ENCODE measurements at regions not wholly inside any gene's neighbourhood (a gene's known extent, or its start where the extent isn't known, plus 50 kb on each side); places are given as distances from the start of the nearest gene placed in this dataset.

- no peaks in the 10 kb centered on the region for H3K36me3 ChIP-seq (ENCODE audit: control insufficient read depth in 1 of 2, insufficient read depth in 2 of 2, low read depth in 1 of 2, low read length in 2 of 2)
- no peak for DNase-seq
- no peak overlapping the region for H2BK12ac ChIP-seq (ENCODE audit: low read length in 2 of 2)
- H4K8ac ChIP-seq (ENCODE audit: low read length) = no peak overlapping the region
- peaks cover 4% of the 10 kb centered on the region for H3K4me1 ChIP-seq (ENCODE audit: control insufficient read depth, insufficient read depth, low read depth, low read length)
- H3K9me3 ChIP-seq (ENCODE audit: control insufficient read depth, low read length) = no peaks in the 10 kb centered on the region
- H3K23ac ChIP-seq (ENCODE audit: low read length in 2 of 2) = no peak overlapping the region
- no peak overlapping the region for H3K4me3 ChIP-seq (ENCODE audit: insufficient read depth in 1 of 2, low read depth in 1 of 2, low read length in 2 of 2)
- no peak overlapping the region for H3K4me2 ChIP-seq (ENCODE audit: low read length, poor library complexity, severe bottlenecking)
- H2AK5ac ChIP-seq (ENCODE audit: low read length, severe bottlenecking) = no peak overlapping the region
- H3K79me1 ChIP-seq (replicated peaks; ENCODE audit: low read length, poor library complexity, severe bottlenecking) = no peaks in the 10 kb centered on the region
- no peak overlapping the region for H2BK15ac ChIP-seq (ENCODE audit: low read depth, poor library complexity, severe bottlenecking)
- H3K4ac ChIP-seq (ENCODE audit: low read depth in 1 of 2, low read length in 2 of 2) = no peak overlapping the region
- peaks cover 0 to 36% of the 10 kb centered on the region in 2 experiments for H3K27me3 ChIP-seq (ENCODE audit: control insufficient read depth in 1 of 2, insufficient read depth in 1 of 2, low read length in 2 of 2)
- H2BK120ac ChIP-seq (ENCODE audit: low read depth, low read length) = no peak overlapping the region
- no peak overlapping the region for H3K9ac ChIP-seq (ENCODE audit: low read length)
- H2BK5ac ChIP-seq (ENCODE audit: low read depth, low read length, poor library complexity, severe bottlenecking) = no peak overlapping the region
- no peak overlapping the region for H3K14ac ChIP-seq (ENCODE audit: low read length in 2 of 2)
- H4K91ac ChIP-seq (ENCODE audit: low read length) = no peak overlapping the region
- H2AFZ ChIP-seq (ENCODE audit: low read depth, low read length) = no peak overlapping the region
- H3K18ac ChIP-seq (ENCODE audit: low read depth in 1 of 2, low read length in 2 of 2) = no peak overlapping the region
- H3K27ac ChIP-seq (ENCODE audit: low read length, poor library complexity, severe bottlenecking) = no peak overlapping the region
- WGBS = 88% methylated on average over 13 of the region's 13 CpGs
Observed at GRCh38 chr2:72032481-72033041, 115.1 kb downstream of the CYP26B1 start.

GRCh38 chr2:72031346-72032110 lies 116.1 kb downstream of the CYP26B1 start:
- no peak overlapping the region for H2AK5ac ChIP-seq (ENCODE audit: low read length, severe bottlenecking)
- H3K4ac ChIP-seq (ENCODE audit: low read depth in 1 of 2, low read length in 2 of 2) = no peak overlapping the region
- no peak overlapping the region for H2BK120ac ChIP-seq (ENCODE audit: low read depth, low read length)
- no peak overlapping the region for H2BK5ac ChIP-seq (ENCODE audit: low read depth, low read length, poor library complexity, severe bottlenecking)
- peaks cover 0 to 36% of the 10 kb centered on the region in 2 experiments for H3K27me3 ChIP-seq (ENCODE audit: control insufficient read depth in 1 of 2, insufficient read depth in 1 of 2, low read length in 2 of 2)
- no peak overlapping the region for H3K27ac ChIP-seq (ENCODE audit: low read length, poor library complexity, severe bottlenecking)
- no peak overlapping the region for H2BK15ac ChIP-seq (ENCODE audit: low read depth, poor library complexity, severe bottlenecking)
- 82% methylated on average over 15 of the region's 16 CpGs for WGBS
- no peak overlapping the region for H4K8ac ChIP-seq (ENCODE audit: low read length)
- no peaks in the 10 kb centered on the region for H3K9me3 ChIP-seq (ENCODE audit: control insufficient read depth, low read length)
- peak overlapping the region in 1 of 2 experiments; percentile 3 for H3K14ac ChIP-seq (ENCODE audit: low read length in 2 of 2)
- H3K9ac ChIP-seq (ENCODE audit: low read length) = no peak overlapping the region
- H3K23ac ChIP-seq (ENCODE audit: low read length in 2 of 2) = no peak overlapping the region
- no peak overlapping the region for H2AFZ ChIP-seq (ENCODE audit: low read depth, low read length)
- no peak overlapping the region for H3K4me3 ChIP-seq (ENCODE audit: insufficient read depth in 1 of 2, low read depth in 1 of 2, low read length in 2 of 2)
- DNase-seq = no peak
- H2BK12ac ChIP-seq (ENCODE audit: low read length in 2 of 2) = no peak overlapping the region
- H3K79me1 ChIP-seq (replicated peaks; ENCODE audit: low read length, poor library complexity, severe bottlenecking) = no peaks in the 10 kb centered on the region
- H3K18ac ChIP-seq (ENCODE audit: low read depth in 1 of 2, low read length in 2 of 2) = no peak overlapping the region
- no peaks in the 10 kb centered on the region for H3K4me1 ChIP-seq (ENCODE audit: control insufficient read depth, insufficient read depth, low read depth, low read length)
- no peak overlapping the region for H4K91ac ChIP-seq (ENCODE audit: low read length)
- no peaks in the 10 kb centered on the region for H3K36me3 ChIP-seq (ENCODE audit: control insufficient read depth in 1 of 2, insufficient read depth in 2 of 2, low read depth in 1 of 2, low read length in 2 of 2)
- no peak overlapping the region for H3K4me2 ChIP-seq (ENCODE audit: low read length, poor library complexity, severe bottlenecking)

GRCh38 chr2:72028996-72029395 lies 118.7 kb downstream of the CYP26B1 start:
- Histone ChIP-seq H2BK5ac (ENCODE audit: low read depth, low read length, poor library complexity, severe bottlenecking) (no peak overlapping the region), H3K79me1 (replicated peaks; ENCODE audit: low read length, poor library complexity, severe bottlenecking) (no peaks in the 10 kb centered on the region), H3K9me3 (ENCODE audit: control insufficient read depth, low read length) (no peaks in the 10 kb centered on the region), H3K4me2 (ENCODE audit: low read length, poor library complexity, severe bottlenecking) (no peak overlapping the region), H2BK15ac (ENCODE audit: low read depth, poor library complexity, severe bottlenecking) (no peak overlapping the region), H3K27me3 (ENCODE audit: control insufficient read depth in 1 of 2, insufficient read depth in 1 of 2, low read length in 2 of 2) (peaks cover 0 to 32% of the 10 kb centered on the region in 2 experiments), H3K4ac (ENCODE audit: low read depth in 1 of 2, low read length in 2 of 2) (no peak overlapping the region), H3K14ac (ENCODE audit: low read length in 2 of 2) (no peak overlapping the region), H3K4me1 (ENCODE audit: control insufficient read depth, insufficient read depth, low read depth, low read length) (peaks cover 2% of the 10 kb centered on the region), H3K4me3 (ENCODE audit: insufficient read depth in 1 of 2, low read depth in 1 of 2, low read length in 2 of 2) (no peak overlapping the region), H3K23ac (ENCODE audit: low read length in 2 of 2) (no peak overlapping the region), H4K8ac (ENCODE audit: low read length) (no peak overlapping the region), H2AFZ (ENCODE audit: low read depth, low read length) (no peak overlapping the region), H2AK5ac (ENCODE audit: low read length, severe bottlenecking) (no peak overlapping the region), H2BK12ac (ENCODE audit: low read length in 2 of 2) (no peak overlapping the region), H3K36me3 (ENCODE audit: control insufficient read depth in 1 of 2, insufficient read depth in 2 of 2, low read depth in 1 of 2, low read length in 2 of 2) (no peaks in the 10 kb centered on the region), H3K18ac (ENCODE audit: low read depth in 1 of 2, low read length in 2 of 2) (no peak overlapping the region), H3K27ac (ENCODE audit: low read length, poor library complexity, severe bottlenecking) (no peak overlapping the region), H3K9ac (ENCODE audit: low read length) (no peak overlapping the region), H4K91ac (ENCODE audit: low read length) (no peak overlapping the region), H2BK120ac (ENCODE audit: low read depth, low read length) (no peak overlapping the region)
- WGBS = 66% methylated on average over 5 of the region's 5 CpGs
- no peak for DNase-seq

- Histone ChIP-seq H3K4me3 (ENCODE audit: insufficient read depth in 1 of 2, low read depth in 1 of 2, low read length in 2 of 2) (no peak overlapping the region), H3K9me3 (ENCODE audit: control insufficient read depth, low read length) (no peaks in the 10 kb centered on the region), H3K27ac (ENCODE audit: low read length, poor library complexity, severe bottlenecking) (no peak overlapping the region), H2BK12ac (ENCODE audit: low read length in 2 of 2) (no peak overlapping the region), H2AFZ (ENCODE audit: low read depth, low read length) (no peak overlapping the region), H3K36me3 (ENCODE audit: control insufficient read depth in 1 of 2, insufficient read depth in 2 of 2, low read depth in 1 of 2, low read length in 2 of 2) (no peaks in the 10 kb centered on the region), H2AK5ac (ENCODE audit: low read length, severe bottlenecking) (no peak overlapping the region), H3K4ac (ENCODE audit: low read depth in 1 of 2, low read length in 2 of 2) (no peak overlapping the region), H4K91ac (ENCODE audit: low read length) (peak overlapping the region; percentile 10), H2BK5ac (ENCODE audit: low read depth, low read length, poor library complexity, severe bottlenecking) (no peak overlapping the region), H3K4me1 (ENCODE audit: control insufficient read depth, insufficient read depth, low read depth, low read length) (peaks cover 2% of the 10 kb centered on the region), H4K8ac (ENCODE audit: low read length) (no peak overlapping the region), H3K18ac (ENCODE audit: low read depth in 1 of 2, low read length in 2 of 2) (no peak overlapping the region), H2BK15ac (ENCODE audit: low read depth, poor library complexity, severe bottlenecking) (no peak overlapping the region), H2BK120ac (ENCODE audit: low read depth, low read length) (no peak overlapping the region), H3K23ac (ENCODE audit: low read length in 2 of 2) (no peak overlapping the region), H3K4me2 (ENCODE audit: low read length, poor library complexity, severe bottlenecking) (no peak overlapping the region), H3K9ac (ENCODE audit: low read length) (no peak overlapping the region), H3K27me3 (ENCODE audit: control insufficient read depth in 1 of 2, insufficient read depth in 1 of 2, low read length in 2 of 2) (peaks cover 0 to 32% of the 10 kb centered on the region in 2 experiments), H3K79me1 (replicated peaks; ENCODE audit: low read length, poor library complexity, severe bottlenecking) (no peaks in the 10 kb centered on the region), H3K14ac (ENCODE audit: low read length in 2 of 2) (no peak overlapping the region)
- no peak for DNase-seq
- WGBS = 88% methylated on average over 12 of the region's 12 CpGs
Observed at GRCh38 chr2:72028351-72028995, 119.2 kb downstream of the CYP26B1 start.

Data from mesenchymal stem cell (in vitro differentiated cells and primary cell).